ENCODE measurements at regions not wholly inside any gene's neighbourhood (a gene's known extent, or its start where the extent isn't known, plus 50 kb on each side); places are given as distances from the start of the nearest gene placed in this dataset.

DNA sequence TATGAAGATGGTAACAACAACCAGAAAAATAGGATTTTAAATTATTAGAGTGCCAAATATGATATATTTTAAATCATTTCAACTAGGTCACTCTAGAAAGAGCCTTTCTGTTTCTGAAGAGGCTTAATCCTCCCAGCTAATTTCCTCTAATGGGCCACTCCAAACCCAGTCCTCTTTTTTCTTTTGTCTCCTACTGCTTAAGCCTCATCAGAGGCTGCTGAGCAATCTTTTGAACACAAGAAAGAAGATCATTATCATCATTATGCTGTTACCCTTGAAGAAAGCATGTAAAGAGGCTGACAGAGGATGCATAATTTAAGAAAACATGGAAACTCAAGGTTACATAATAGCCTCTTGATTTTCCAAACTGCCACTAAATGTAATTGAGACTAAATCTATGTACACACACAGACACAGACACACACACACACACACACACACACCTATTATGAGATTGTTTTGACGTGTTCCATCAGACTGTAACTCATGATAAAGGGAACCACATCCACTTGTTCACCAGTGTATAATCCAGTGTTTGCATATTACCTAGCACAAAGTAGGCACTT lies 519.6 kb downstream of the METTL15 start:
- no peaks in the 10 kb centered on the region for H3K9me3 ChIP-seq (ENCODE audit: severe bottlenecking)
- TF ChIP-seq, protein P1, sequence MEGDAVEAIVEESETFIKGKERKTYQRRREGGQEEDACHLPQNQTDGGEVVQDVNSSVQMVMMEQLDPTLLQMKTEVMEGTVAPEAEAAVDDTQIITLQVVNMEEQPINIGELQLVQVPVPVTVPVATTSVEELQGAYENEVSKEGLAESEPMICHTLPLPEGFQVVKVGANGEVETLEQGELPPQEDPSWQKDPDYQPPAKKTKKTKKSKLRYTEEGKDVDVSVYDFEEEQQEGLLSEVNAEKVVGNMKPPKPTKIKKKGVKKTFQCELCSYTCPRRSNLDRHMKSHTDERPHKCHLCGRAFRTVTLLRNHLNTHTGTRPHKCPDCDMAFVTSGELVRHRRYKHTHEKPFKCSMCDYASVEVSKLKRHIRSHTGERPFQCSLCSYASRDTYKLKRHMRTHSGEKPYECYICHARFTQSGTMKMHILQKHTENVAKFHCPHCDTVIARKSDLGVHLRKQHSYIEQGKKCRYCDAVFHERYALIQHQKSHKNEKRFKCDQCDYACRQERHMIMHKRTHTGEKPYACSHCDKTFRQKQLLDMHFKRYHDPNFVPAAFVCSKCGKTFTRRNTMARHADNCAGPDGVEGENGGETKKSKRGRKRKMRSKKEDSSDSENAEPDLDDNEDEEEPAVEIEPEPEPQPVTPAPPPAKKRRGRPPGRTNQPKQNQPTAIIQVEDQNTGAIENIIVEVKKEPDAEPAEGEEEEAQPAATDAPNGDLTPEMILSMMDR (IDR thresholded peaks at IDR 0.05; ENCODE audit: low read depth, low read length), result no peak
- H3K27me3 ChIP-seq (ENCODE audit: insufficient read depth, low read depth, severe bottlenecking), result no peaks in the 10 kb centered on the region
- no peak for DNase-seq
- H3K36me3 ChIP-seq, result no peaks in the 10 kb centered on the region
- H3K27ac ChIP-seq, result no peak overlapping the region
- no peak overlapping the region for H3K4me3 ChIP-seq (ENCODE audit: low read depth, low read length)

DNA sequence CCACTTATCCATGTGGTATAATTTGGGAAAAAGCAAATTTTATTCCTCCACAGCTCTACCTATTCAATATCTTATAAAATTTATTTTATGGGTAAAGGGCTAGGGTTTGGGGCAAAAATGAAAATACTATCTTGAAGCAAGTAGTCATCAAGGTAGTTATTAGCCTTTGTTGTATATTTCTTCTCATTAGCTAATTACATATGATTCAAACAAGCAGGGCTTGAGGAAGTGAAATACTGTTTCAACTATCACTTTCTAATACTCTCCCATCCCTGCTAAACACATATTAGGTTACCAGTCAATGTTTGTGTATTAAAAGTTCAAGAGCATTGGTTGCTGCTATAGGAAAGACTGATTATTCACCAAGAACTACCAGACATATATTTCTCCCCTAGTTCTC lies 517.3 kb downstream of the METTL15 start:
- TF ChIP-seq, protein P1 (IDR thresholded peaks at IDR 0.05; ENCODE audit: low read depth, low read length), result no peak
- Histone ChIP-seq H3K27me3 (ENCODE audit: insufficient read depth, low read depth, severe bottlenecking) (no peaks in the 10 kb centered on the region), H3K9me3 (ENCODE audit: severe bottlenecking) (no peaks in the 10 kb centered on the region), H3K27ac (no peak overlapping the region), H3K4me3 (ENCODE audit: low read depth, low read length) (no peak overlapping the region), H3K36me3 (no peaks in the 10 kb centered on the region)
- no peak for DNase-seq

DNA sequence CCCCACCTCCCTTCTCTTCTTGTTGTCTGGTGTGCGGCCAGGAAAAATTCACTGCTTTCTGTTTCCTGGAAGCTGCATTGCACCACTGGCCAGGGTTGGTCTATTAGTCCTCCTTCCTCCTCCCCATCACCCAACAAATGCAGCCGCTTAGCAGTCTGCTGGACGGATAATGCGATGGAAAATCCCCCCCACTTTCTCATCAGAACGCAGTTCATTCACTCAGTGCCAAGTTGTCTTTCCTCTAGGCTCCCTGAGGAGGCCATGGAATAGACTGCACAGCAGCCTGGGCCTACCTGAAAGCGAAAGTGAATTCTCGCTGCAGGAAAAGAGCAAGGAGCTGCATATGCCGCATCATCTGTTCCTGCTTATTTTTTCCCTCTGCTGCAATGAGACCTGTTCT lies 513.6 kb downstream of the METTL15 start:
- DNase-seq, result no peak
- Histone ChIP-seq H3K36me3 (no peaks in the 10 kb centered on the region), H3K9me3 (ENCODE audit: severe bottlenecking) (no peaks in the 10 kb centered on the region), H3K27ac (no peak overlapping the region), H3K27me3 (ENCODE audit: insufficient read depth, low read depth, severe bottlenecking) (no peaks in the 10 kb centered on the region), H3K4me3 (ENCODE audit: low read depth, low read length) (no peak overlapping the region)
- TF ChIP-seq, protein P1 (IDR thresholded peaks at IDR 0.05; ENCODE audit: low read depth, low read length), result no peak

DNA sequence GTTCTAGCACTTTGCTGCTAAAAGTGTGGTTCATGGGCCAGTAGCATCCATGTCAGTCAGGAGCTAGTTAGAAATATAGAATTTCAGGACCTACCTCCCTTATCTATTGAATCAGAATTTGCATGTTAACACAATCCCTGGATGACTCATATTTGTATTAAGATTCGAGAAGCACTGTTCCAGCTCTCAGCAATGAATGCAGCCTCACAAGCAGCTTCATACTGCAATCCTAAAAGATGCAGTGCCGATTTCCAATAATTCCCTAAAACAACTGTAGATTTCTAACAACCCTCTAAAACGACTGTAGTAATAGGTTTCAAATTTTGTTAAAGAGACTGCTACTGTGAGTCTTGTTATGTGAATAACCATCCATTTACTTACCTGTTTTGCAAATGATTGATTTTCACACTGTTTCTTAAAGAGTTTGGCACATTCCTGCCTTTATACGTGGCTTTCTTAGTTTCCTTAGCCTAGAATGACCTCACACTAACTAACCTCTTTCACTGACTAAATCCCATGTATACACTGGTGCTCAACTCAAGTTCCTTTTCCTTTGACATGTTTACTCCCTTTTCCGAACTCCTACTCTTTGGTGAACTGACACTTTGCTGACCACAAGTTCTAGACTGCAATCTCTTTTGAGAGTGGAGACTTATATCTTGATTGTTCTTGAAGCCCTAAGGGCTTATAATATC lies 511.8 kb downstream of the METTL15 start:
- Histone ChIP-seq H3K9me3 (ENCODE audit: severe bottlenecking) (no peaks in the 10 kb centered on the region), H3K36me3 (no peaks in the 10 kb centered on the region), H3K4me3 (ENCODE audit: low read depth, low read length) (no peak overlapping the region), H3K27ac (no peak overlapping the region), H3K27me3 (ENCODE audit: insufficient read depth, low read depth, severe bottlenecking) (no peaks in the 10 kb centered on the region)
- DNase-seq, result no peak
- TF ChIP-seq, protein P1 (IDR thresholded peaks at IDR 0.05; ENCODE audit: low read depth, low read length), result no peak

DNA sequence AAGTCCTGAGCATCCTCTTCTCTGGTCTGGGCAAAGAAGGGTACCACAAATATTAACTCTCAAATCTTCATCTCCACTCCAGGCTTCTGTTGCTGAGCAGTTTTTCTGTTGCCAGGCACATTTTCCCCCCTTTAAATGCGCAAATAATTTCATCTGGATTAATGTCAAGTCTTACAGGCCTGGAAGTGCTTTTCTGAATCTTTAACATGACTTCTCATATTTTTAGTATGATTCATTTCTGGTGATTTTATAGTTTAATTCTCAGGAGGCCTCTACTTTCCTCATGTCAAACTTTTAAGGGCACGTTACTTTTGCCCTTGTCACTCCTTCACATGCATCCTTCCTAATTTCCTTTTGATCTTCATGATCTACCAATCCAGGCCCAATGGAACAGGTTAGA lies 510.2 kb downstream of the METTL15 start:
- Histone ChIP-seq H3K4me3 (ENCODE audit: low read depth, low read length) (no peak overlapping the region), H3K9me3 (ENCODE audit: severe bottlenecking) (no peaks in the 10 kb centered on the region), H3K36me3 (no peaks in the 10 kb centered on the region), H3K27ac (no peak overlapping the region), H3K27me3 (ENCODE audit: insufficient read depth, low read depth, severe bottlenecking) (no peaks in the 10 kb centered on the region)
- TF ChIP-seq, protein P1 (IDR thresholded peaks at IDR 0.05; ENCODE audit: low read depth, low read length), result no peak
- DNase-seq, result no peak
